HEK293 (cell line): ENCODE measurements at regions not wholly inside any gene's neighbourhood (a gene's known extent, or its start where the extent isn't known, plus 50 kb on each side); places are given as distances from the start of the nearest gene placed in this dataset.

Experiments
- CTCF ChIA-PET: fragments of 350-600 bp; formaldehyde crosslinking; extraction: SDS; loops from one replicate; lab custom pipeline; 2021; ENCODE audit warnings: antibody characterized with exemption; lab: Yijun Ruan, JAX
- POLR2A ChIA-PET: fragments of 300-600 bp; formaldehyde crosslinking; extraction: SDS; loops from one replicate; lab custom pipeline; 2020; ENCODE audit warnings: antibody characterized with exemption, inconsistent platforms; lab: Yijun Ruan, JAX
- H3K27ac ChIP-seq: fragments of 200-500 bp; sonication (Bioruptor generic); 2 replicates; pipeline ENCODE4 v1.5.1; 2014; ENCODE audit warnings: low read depth, low read length, control low read depth, inconsistent platforms; ENCODE audit errors: extremely low read depth
- H3K36me3 ChIP-seq, 2 experiments: fragments of 200-500 bp in 1 of 2; sonication (Bioruptor generic) in 1 of 2; 1 replicate in 1 of 2; 2 replicates in 1 of 2; pipeline ENCODE4 v1.5.1; 2014 to 2017; ENCODE audit warnings: inconsistent platforms in 2 of 2, low read length in 2 of 2; ENCODE audit not compliant: control insufficient read depth in 2 of 2, insufficient read depth in 1 of 2
- H3K4me1 ChIP-seq: fragments of 200-500 bp; sonication (Bioruptor generic); 2 replicates; pipeline ENCODE4 v1.5.1; 2014; ENCODE audit warnings: mild to moderate bottlenecking, low read length, inconsistent platforms; ENCODE audit not compliant: control insufficient read depth, insufficient read depth
- H3K4me3 ChIP-seq: 2 replicates; pipeline ENCODE4 v1.5.1; 2011; ENCODE audit warnings: low read depth, mild to moderate bottlenecking, control low read depth, low read length, moderate library complexity
- H3K9me3 ChIP-seq: fragments of 200-500 bp; sonication (Bioruptor generic); 2 replicates; pipeline ENCODE4 v1.5.1; 2014; ENCODE audit warnings: low read depth, low read length, inconsistent platforms; ENCODE audit not compliant: control insufficient read depth, insufficient read depth
- GFI1B ChIP-seq: fragments of 450-650 bp; formaldehyde crosslinking; IDR thresholded peaks from 2 replicates; pipeline ENCODE4 v1.5.1; 2016; ENCODE audit warnings: missing biosample characterization, missing genetic modification characterization
- HIC1 ChIP-seq: fragments of 450-650 bp; formaldehyde crosslinking; IDR thresholded peaks from 2 replicates; pipeline ENCODE4 v1.5.1; 2016; ENCODE audit warnings: missing biosample characterization, missing genetic modification characterization
- HOXD13 ChIP-seq: sonication (generic); formaldehyde crosslinking; IDR thresholded peaks from 2 replicates; pipeline ENCODE4 v1.8.0; 2022; ENCODE audit warnings: missing genetic modification reagents, borderline replicate concordance
- PRDM1 ChIP-seq: fragments of 450-650 bp; formaldehyde crosslinking; IDR thresholded peaks from 2 replicates; pipeline ENCODE4; 2016; ENCODE audit warnings: missing biosample characterization, missing genetic modification characterization
- TCF7L2 ChIP-seq: IDR thresholded peaks from 2 replicates; pipeline ENCODE4 v1.6.1; 2011; ENCODE audit warnings: low read depth, mild to moderate bottlenecking, inconsistent platforms, low read length, moderate library complexity, borderline replicate concordance
- ZFP3 ChIP-seq: fragments of 450-650 bp; formaldehyde crosslinking; IDR thresholded peaks from 2 replicates; pipeline ENCODE4 v1.5.1; 2016; ENCODE audit warnings: low read depth, missing biosample characterization, missing genetic modification characterization
- ZNF10 ChIP-seq: fragments of 450-650 bp; formaldehyde crosslinking; IDR thresholded peaks from 2 replicates; pipeline ENCODE4 v1.5.1; 2017; ENCODE audit warnings: missing biosample characterization, missing genetic modification characterization
- ZNF174 ChIP-seq: fragments of 450-650 bp; formaldehyde crosslinking; IDR thresholded peaks from 2 replicates; pipeline ENCODE4 v1.5.0; 2017; ENCODE audit warnings: missing biosample characterization, mild to moderate bottlenecking, missing genetic modification characterization
- ZNF221 ChIP-seq: fragments of 450-650 bp; formaldehyde crosslinking; IDR thresholded peaks from 2 replicates; pipeline ENCODE4 v1.5.1; 2017; ENCODE audit warnings: missing biosample characterization, missing genetic modification characterization, borderline replicate concordance
- ZNF239 ChIP-seq: fragments of 450-650 bp; formaldehyde crosslinking; IDR thresholded peaks from 2 replicates; pipeline ENCODE4 v1.5.1; 2016; ENCODE audit warnings: missing biosample characterization, missing genetic modification characterization
- ZNF280C ChIP-seq: fragments of 450-650 bp; formaldehyde crosslinking; IDR thresholded peaks from 2 replicates; pipeline ENCODE4 v1.5.1; 2016; ENCODE audit warnings: missing biosample characterization, missing genetic modification characterization
- ZNF311 ChIP-seq: fragments of 450-650 bp; formaldehyde crosslinking; IDR thresholded peaks from 2 replicates; pipeline ENCODE4 v1.5.1; 2017; ENCODE audit warnings: missing biosample characterization, missing genetic modification characterization, borderline replicate concordance
- ZNF354C ChIP-seq: fragments of 450-650 bp; formaldehyde crosslinking; IDR thresholded peaks from 2 replicates; pipeline ENCODE4 v1.5.1; 2016; ENCODE audit warnings: missing biosample characterization, missing genetic modification characterization, low read depth, borderline replicate concordance
- ZNF555 ChIP-seq: fragments of 450-650 bp; formaldehyde crosslinking; conservative IDR thresholded peaks from 2 replicates; pipeline ENCODE4 v1.5.1; 2017; ENCODE audit warnings: missing biosample characterization, mild to moderate bottlenecking, missing genetic modification characterization, inconsistent platforms
- ZNF571 ChIP-seq: fragments of 450-650 bp; formaldehyde crosslinking; IDR thresholded peaks from 2 replicates; pipeline ENCODE4 v1.5.0; 2017; ENCODE audit warnings: missing biosample characterization, missing genetic modification characterization
- ZNF585B ChIP-seq: fragments of 450-650 bp; formaldehyde crosslinking; IDR thresholded peaks from 2 replicates; pipeline ENCODE4 v1.5.1; 2016; ENCODE audit warnings: missing biosample characterization, missing genetic modification characterization
- ZNF629 ChIP-seq: fragments of 450-650 bp; formaldehyde crosslinking; IDR thresholded peaks from 2 replicates; pipeline ENCODE4 v1.5.1; 2017; ENCODE audit warnings: missing biosample characterization, missing genetic modification characterization
- ZNF660 ChIP-seq: fragments of 450-650 bp; IDR thresholded peaks from 2 replicates; pipeline ENCODE4 v1.5.1; 2018; ENCODE audit warnings: missing biosample characterization, mild to moderate bottlenecking, missing genetic modification characterization
- ZNF670 ChIP-seq: fragments of 450-650 bp; formaldehyde crosslinking; IDR thresholded peaks from 2 replicates; pipeline ENCODE4 v1.5.1; 2016; ENCODE audit warnings: missing biosample characterization, missing genetic modification characterization, low read depth
- ZNF747 ChIP-seq: fragments of 450-650 bp; formaldehyde crosslinking; IDR thresholded peaks from 2 replicates; pipeline ENCODE4 v1.5.1; 2016; ENCODE audit warnings: missing biosample characterization, missing genetic modification characterization
- ZNF792 ChIP-seq: fragments of 450-650 bp; formaldehyde crosslinking; IDR thresholded peaks from 2 replicates; pipeline ENCODE4 v1.5.1; 2016; ENCODE audit warnings: missing biosample characterization, missing genetic modification characterization
- ZNF830 ChIP-seq: fragments of 450-650 bp; IDR thresholded peaks from 2 replicates; pipeline ENCODE4 v1.5.0; 2018; ENCODE audit warnings: missing biosample characterization, missing genetic modification characterization, low read depth, mild to moderate bottlenecking, moderate library complexity

- no peaks in the 10 kb centered on the region for H3K4me1 ChIP-seq
- no peaks in the 10 kb centered on the region for H3K9me3 ChIP-seq
- TF ChIP-seq ZNF660: no peak
- TF ChIP-seq ZNF670 (tag by site-specific recombination): no peak
- no peak overlapping the region for H3K27ac ChIP-seq
- H3K4me3 ChIP-seq: no peak overlapping the region
- ChIA-PET CTCF (no interaction called here), POLR2A (no interaction called here)
- H3K36me3 ChIP-seq: no peaks in the 10 kb centered on the region
Observed at GRCh38 chr1:5271264-5271663, 616.9 kb downstream of the AJAP1 start.

- Histone ChIP-seq H3K27ac (no peak overlapping the region), H3K36me3 (no peaks in the 10 kb centered on the region), H3K4me1 (no peaks in the 10 kb centered on the region)
- POLR2A ChIA-PET: no interaction called here
- TF ChIP-seq ZNF221 (tag by site-specific recombination) (no peak), ZNF174 (tag by site-specific recombination) (no peak)
- TF ChIP-seq, all 188 proteins: peak for 0
- no peak overlapping the region for H3K4me3 ChIP-seq
- CTCF ChIA-PET: no interaction called here
- H3K9me3 ChIP-seq: no peaks in the 10 kb centered on the region
Observed at GRCh38 chr1:5269901-5270300, 615.5 kb downstream of the AJAP1 start.

- no peaks in the 10 kb centered on the region for H3K9me3 ChIP-seq
- CTCF ChIA-PET: interaction anchor here (0.7 kb wide), 1 partner anchor 1367 kb away, joined by 4 read pairs; no protein-coding TSS in a partner anchor
- no peak overlapping the region for H3K27ac ChIP-seq
- no peak overlapping the region for H3K4me3 ChIP-seq
- H3K4me1 ChIP-seq: no peaks in the 10 kb centered on the region
- POLR2A ChIA-PET: no interaction called here
- H3K36me3 ChIP-seq: no peaks in the 10 kb centered on the region
- TF ChIP-seq TCF7L2: no peak
- no peak for TF ChIP-seq ZNF830 (tag by site-specific recombination)
- no peak for TF ChIP-seq ZNF792 (tag by site-specific recombination)
- TF ChIP-seq ZNF585B (tag by site-specific recombination): no peak
- no peak for TF ChIP-seq ZNF311 (tag by site-specific recombination)
- TF ChIP-seq GFI1B: no peak
- TF ChIP-seq ZNF239 (tag by site-specific recombination): no peak
- no peak for TF ChIP-seq ZNF571
- no peak for TF ChIP-seq ZNF10
- TF ChIP-seq ZNF280C (tag by site-specific recombination): no peak
- TF ChIP-seq ZFP3 (tag by site-specific recombination): no peak
- TF ChIP-seq ZNF555 (tag by site-specific recombination): no peak
- no peak for TF ChIP-seq ZNF747 (tag by site-specific recombination)
- TF ChIP-seq HIC1 (tag by site-specific recombination): no peak
- no peak for TF ChIP-seq HOXD13 (CRISPR knock-in tag)
- TF ChIP-seq ZNF629: no peak
- no peak for TF ChIP-seq PRDM1
- no peak for TF ChIP-seq ZNF354C (tag by site-specific recombination)
Observed at GRCh38 chr1:5267603-5268235, 613.3 kb downstream of the AJAP1 start.
